HG03342 (cell line): ENCODE measurements at regions not wholly inside any gene's neighbourhood (a gene's known extent, or its start where the extent isn't known, plus 50 kb on each side); places are given as distances from the start of the nearest gene placed in this dataset.
"Not testable (repeated sequence)": the region's sequence is repeated elsewhere in the genome, so short reads cannot be mapped to it uniquely, and the experiment has no call there.

Experiments
- ATAC-seq: cut with Tn5 transposase; IDR thresholded peaks from one replicate; pipeline ENCODE4 v1.9.1; 2021; ENCODE audit warnings: mild to moderate bottlenecking, moderate library complexity; ENCODE audit not compliant: unreplicated experiment

DNA sequence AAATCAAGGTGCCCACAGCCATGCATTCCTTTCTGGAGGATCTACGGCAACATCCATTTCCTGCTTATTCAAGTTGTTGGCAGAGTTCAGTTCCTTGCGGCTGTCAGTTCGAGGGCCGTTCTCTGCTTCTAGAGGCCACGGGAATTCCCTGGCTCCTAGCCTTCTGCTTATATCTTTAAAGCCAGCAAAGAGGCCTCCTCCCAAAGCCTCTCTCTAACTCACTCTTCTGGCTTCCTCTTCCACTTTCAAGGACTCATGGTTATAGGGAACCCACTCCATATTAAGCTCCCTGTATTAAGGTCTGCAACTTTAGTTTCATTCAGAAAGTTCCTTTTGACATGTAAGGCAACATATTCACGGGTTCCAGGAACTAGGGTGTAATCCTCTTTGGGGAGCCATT is 150.1 kb upstream of the RMP24 start:
- no peak for ATAC-seq

DNA sequence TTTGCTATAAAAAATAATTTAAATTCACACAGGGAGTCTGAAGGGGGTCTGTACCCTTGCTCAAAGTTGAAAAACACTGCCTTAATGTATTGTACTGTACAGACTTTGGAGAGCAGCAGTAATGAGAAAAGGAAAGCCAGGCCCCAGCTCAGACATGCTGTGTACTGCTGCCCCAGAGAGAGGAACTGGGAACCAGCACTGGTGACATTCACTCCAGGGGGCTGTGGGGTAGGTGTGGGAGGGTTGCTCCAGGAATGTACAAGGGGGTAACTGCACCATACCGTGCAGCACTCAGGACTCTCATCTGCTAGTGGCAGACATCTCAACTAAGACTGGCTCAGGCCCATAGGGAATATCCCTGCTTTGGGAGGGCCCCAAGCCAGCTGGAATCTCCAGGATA is 146.0 kb upstream of the RMP24 start:
- ATAC-seq = no peak

DNA sequence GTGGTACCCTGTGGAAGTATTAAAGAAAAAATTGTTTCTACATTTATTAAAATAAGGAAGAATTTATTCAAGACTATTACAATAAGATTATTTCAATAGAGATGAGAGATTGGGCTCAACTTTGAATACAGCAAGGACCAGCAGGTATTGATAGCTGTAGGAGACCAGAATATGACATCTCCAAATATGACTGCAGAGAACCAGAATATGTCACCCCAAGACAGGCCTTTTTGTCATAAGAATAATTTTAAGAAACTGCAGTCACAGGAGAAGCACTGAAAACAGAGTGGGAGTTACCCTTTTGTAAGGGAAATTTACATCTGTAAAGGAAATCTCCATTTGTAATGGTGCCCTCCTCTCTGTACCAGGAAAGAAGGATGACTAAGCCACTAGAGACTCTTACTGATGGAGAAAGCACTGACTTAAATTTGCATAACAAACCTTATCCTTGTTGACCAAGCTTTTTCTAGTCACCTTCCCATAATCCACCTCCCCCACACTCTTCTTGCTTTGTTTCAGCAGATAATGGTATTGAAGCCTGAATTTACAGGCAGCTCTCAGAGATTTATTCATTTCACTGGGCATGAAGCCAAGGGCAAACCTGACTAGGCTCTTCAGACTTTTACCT is 145.1 kb upstream of the RMP24 start:
- no peak for ATAC-seq

DNA sequence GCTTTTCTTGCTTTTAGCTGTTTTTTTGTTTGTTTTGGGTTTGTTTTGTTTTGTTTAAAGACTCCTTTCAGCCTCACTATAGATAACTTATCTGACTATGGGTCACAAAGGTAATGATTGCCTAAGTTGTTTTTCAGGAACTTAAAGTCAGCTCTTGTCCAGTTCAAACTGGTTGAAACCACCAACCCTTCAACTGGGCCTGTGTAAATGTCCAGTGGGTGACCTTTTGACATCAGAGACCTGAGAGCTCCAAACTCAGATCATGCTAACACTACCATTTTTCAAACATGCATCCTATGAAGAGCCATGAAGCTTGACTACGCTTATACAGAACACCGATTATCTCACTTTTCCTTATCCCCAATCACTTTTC is 144.6 kb upstream of the RMP24 start:
- no peak for ATAC-seq

DNA sequence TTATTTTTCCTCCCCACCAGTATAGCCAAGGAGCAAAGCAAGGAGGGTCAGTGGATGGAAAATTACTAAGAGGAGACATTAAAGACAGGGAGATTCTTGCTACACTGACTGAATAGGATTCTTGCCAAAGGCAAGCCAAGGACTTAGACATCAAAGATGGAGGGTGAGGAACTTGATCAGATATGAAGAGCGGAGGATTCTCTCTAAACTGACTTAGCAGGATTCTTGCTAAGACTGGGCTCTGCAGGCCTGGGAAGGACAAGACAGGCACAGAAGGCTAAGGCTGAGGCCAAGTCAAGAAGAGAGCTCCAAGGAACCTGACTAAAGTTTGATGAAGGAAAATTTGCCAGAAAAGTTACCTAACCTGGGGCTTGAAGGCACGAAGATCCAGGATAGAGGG is 143.9 kb upstream of the RMP24 start:
- ATAC-seq = no peak

- no peak for ATAC-seq
Measured at GRCh38 chr18:35835366-35835765, 137.1 kb upstream of the RMP24 start.

- peak; percentile 94 for ATAC-seq
Measured at GRCh38 chr18:35835833-35836232, 136.6 kb upstream of the RMP24 start.

DNA sequence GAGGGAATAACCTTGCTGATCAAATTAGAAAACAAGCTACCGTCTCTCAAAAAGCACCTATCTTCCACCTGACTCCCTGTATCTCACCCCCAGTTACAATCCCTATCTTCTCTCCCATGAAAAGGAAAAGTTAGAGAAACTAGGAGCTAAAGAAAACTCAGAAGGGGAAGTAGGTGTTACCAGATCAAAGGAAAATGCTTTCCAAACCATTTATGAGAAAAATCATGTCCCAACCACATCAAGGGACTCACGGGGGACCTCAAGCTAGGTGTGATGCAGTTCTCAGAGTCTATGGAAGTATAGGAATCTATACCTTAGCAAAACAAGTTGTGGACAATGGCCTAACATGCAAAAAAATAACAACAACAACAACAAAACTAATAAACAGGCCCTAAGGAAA is 135.5 kb upstream of the RMP24 start:
- ATAC-seq = no peak

GRCh38 chr18:35837922-35838496 is 134.5 kb upstream of the RMP24 start:
- no peak for ATAC-seq

DNA sequence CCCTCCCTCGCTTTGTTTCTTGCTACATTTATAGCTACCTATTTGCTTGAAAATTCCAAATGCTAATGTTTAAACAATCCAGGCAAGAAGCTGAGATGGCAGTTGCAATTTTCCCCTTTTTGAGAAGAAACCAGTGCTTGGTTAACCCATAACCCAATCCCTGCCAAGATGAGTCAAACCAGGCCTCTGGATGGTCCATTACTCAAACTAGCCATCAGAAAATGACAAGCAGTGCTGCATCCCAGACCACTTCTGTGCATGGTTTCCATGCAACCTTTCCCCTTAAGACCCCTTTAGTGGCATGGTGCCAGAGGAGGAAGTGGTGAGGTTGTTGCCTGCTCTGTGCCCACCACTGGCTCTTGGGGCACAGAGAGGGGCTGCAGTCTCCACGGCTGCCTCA is 131.2 kb upstream of the RMP24 start:
- no peak for ATAC-seq

DNA sequence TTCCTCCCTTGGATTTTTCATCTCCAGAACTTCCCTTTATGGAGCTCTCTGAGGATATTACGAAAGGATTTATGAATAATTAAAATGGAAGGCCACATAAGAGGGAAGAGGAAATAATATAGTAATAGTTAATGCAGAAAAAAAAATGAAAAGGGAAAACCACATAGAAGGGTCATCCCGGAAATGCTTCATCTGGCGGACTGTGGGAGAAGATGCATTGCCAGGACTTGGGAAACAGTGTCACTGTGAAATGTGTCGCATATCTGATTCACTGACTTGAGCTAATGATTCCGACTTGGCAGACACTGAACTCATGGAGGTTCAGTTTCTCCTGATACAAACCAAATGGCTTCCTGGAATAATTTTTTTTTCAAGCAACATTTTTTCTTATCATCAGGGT is 129.9 kb upstream of the RMP24 start:
- no peak for ATAC-seq

DNA sequence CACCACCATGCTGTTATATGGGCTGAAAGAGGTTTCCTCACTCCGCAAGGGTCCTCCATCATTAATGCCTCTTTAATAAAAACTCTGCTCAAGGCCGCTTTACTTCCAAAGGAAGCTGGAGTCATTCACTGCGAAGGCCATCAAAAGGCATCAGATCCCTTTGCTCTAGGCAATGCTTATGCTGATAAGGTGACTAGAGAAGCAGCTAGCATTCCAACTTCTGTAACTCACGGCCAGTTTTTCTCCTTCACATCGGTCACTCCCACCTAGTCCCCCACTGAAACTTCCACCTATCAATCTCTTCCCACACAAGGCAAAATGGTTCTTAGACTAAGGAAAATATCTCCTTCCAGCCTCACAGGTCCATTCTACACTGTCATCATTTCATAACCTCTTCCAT is 124.2 kb upstream of the RMP24 start:
- ATAC-seq = not testable (repeated sequence)

GRCh38 chr18:35849241-35849640 is 123.2 kb upstream of the RMP24 start:
- ATAC-seq = not testable (repeated sequence)

- ATAC-seq = no peak
Measured at GRCh38 chr18:35851286-35851970, 121.1 kb upstream of the RMP24 start.

DNA sequence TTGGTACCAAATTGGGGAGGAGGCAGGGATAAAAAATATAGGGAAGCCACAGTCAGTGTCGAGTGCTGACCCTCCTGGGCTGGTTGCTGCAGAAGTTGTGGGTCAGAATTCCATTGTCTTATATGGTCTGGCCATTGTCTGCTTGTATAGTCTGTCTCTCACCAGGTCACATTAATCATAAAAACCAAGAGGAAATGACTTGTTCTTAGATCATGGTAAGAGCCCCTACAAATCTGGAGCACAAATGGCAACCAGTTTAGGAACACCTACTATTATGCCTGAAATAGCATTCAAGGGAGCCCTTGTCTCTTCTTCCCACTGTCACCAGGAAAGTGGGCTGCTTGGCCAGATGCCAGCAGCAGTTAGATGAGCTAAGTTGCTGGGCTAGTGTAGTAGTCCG is 119.7 kb upstream of the RMP24 start:
- no peak for ATAC-seq

DNA sequence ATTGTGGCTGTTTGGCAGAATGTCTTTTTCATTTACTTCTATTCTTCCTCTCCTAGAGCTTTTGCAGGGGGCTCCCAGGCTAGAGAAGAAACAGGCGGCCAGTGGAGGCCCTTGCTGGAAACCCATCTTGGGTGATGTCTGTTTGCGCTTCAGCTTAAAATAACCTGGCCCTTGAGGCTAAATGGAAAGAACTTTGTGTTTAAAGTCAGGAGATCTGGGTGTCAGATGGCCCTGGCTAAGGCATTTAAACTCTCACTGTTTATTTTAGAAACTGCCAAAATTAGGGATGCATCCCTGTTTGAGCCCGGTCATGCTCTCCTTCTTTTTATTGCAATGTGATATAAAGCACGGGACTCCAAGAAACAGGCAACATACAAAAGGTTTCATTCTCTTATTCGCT is 118.4 kb upstream of the RMP24 start:
- ATAC-seq = no peak

DNA sequence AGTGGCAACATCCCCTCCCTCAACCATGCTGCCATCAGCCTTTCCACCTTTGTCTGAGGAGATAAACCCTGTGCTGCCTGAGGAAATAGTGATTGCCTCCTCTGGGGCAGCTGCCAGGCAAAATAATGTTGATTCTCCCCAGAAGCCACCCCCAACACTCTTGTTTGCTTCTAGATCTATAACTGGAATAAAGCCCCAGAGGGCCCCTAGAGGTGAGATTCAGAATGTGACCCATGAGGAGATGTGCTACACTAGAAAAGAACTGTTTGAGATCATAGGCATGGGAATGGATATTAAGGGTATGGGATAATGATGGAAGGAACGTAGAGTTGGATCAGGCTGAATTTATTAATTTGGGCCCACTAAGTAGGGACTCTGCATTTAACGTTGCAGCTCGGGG is 116.3 kb upstream of the RMP24 start:
- ATAC-seq = no peak

- ATAC-seq = not testable (repeated sequence)
Measured at GRCh38 chr18:35856721-35857120, 115.8 kb upstream of the RMP24 start.

- ATAC-seq = not testable (repeated sequence)
Measured at GRCh38 chr18:35857581-35857980, 114.9 kb upstream of the RMP24 start.

DNA sequence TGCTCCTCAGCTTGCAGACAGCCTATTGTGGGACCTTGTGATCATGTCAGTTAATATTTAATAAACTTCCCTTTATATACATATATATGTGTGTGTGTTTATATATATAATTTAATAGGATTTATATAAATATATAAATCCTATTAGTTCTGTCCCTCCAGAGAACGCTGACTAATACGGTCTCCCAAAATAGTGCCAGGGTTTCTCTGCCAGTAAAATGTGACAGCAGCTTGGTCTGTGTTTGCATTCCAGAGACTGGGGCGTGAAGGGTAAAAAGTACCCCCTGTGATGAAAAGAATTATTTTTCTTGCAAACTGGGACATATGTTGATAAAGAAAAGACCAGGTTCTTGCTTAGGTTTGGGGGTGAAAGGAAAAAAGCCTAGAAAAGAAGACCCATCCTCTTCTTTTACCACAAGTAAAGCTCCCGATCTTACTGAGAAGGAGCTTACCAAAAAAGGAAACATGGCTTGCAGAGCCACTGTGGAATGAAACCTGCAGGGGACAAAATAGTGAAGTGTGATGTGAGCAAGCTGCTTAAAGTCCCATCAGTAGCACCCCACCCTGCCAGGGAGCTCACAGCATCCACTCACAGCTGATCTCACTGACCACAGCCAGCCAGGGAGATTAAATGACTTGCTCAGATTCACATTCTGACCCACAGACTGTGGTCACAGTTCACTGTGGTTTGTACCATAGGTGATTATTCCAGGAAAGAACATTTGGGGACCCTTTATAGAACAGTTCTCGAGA is 110.9 kb upstream of the RMP24 start:
- no peak for ATAC-seq

DNA sequence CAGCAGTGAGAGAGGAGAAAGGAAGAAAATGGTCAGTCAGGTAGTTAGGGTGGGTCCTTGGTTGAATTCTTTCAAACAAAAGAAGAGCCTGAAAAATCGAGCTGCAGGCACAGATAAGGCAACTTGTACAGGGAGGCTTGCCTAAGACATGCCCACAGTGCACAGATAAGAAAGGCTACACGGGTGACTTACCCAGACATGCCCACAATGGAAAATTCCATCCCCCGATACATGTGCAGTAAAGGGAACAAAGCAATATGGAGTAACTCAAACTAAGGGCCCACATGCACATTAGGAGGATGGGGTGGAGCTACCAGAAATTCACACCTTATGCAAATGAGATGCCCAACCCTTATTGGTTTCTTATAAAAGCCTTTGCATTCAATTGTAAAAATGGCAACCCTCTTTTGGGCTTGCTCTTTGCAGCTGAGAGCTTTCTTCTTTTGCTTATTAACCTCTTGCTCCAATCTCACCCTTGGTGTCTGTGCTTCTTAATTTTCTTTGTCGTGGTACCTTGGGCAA is 110.3 kb upstream of the RMP24 start:
- no peak for ATAC-seq

GRCh38 chr18:35864916-35865315 is 107.6 kb upstream of the RMP24 start:
- no peak for ATAC-seq
